HCT116 (cell line): ENCODE measurements at regions not wholly inside any gene's neighbourhood (a gene's known extent, or its start where the extent isn't known, plus 50 kb on each side); places are given as distances from the start of the nearest gene placed in this dataset.
A peak's percentile ranks its signal among the peaks of the same experiment; 100 is the strongest.

Experiments
- ATAC-seq: fragments of 200-7000 bp; cut with Tn5 transposase; 2 replicates; pipeline ENCODE4 v1.9.1; 2020; ENCODE audit warnings: mild to moderate bottlenecking, moderate library complexity
- BruUV-seq: library from RNA; stranded (reverse); fragments of 400-500 nt; replicated peaks from 2 replicates; lab custom pipeline; 2021; lab: Mats Ljungman, UMichigan
- CTCF ChIA-PET: fragments of 300-600 bp; sonication (Branson Sonifier 250); formaldehyde crosslinking; loops from one replicate; lab custom pipeline; 2021; ENCODE audit warnings: antibody characterized with exemption; lab: Charles Lee
- POLR2A ChIA-PET: fragments of 300-600, 350-600 bp; sonication (Branson Sonifier 250); formaldehyde crosslinking; loops from one replicate; lab custom pipeline; 2021; ENCODE audit warnings: antibody characterized with exemption; lab: Charles Lee
- RAD21 ChIA-PET, 2 experiments: fragments of 300-600 bp; sonication (Branson Sonifier 250); formaldehyde crosslinking; loops; one replicate each; lab custom pipeline; 2023; ENCODE audit warnings: low total read pairs in 2 of 2; ENCODE audit not compliant: uncharacterized antibody in 2 of 2, unreplicated experiment in 2 of 2, low non-redundant PET in 1 of 2; lab: Charles Lee
- DNase-seq: peaks from one replicate; pipeline ENCODE4 v3.0.0-alpha.2; 2010; ENCODE audit warnings: low read depth, low spot score
- H2AFZ ChIP-seq: fragments of 200-600 bp; shearing (Covaris generic), sonication (generic); 2 replicates; pipeline ENCODE4 v1.6.1; 2017; ENCODE audit warnings: low read depth, mixed run types, mixed read lengths, antibody characterized with exemption, low read length; ENCODE audit not compliant: poor library complexity, severe bottlenecking
- H3K27ac ChIP-seq: 2 replicates; pipeline ENCODE4 v1.5.1; 2012; ENCODE audit warnings: low read depth, low read length
- H3K27me3 ChIP-seq: fragments of 200-600 bp; sonication (generic); 2 replicates; pipeline ENCODE4 v1.6.1; 2016; ENCODE audit warnings: mixed run types, low read length, mixed read lengths; ENCODE audit not compliant: insufficient read depth
- H3K36me3 ChIP-seq, 2 experiments: fragments of 200-500 bp in 1 of 2; fragments of 200-600 bp in 1 of 2; sonication (Bioruptor generic) in 1 of 2; sonication (generic) in 1 of 2; 2 replicates each; pipeline versions ENCODE4 v1.5.1 to v1.6.1; 2014 to 2016; ENCODE audit warnings: low read length in 2 of 2, inconsistent platforms in 1 of 2, mixed read lengths in 1 of 2, mixed run types in 1 of 2; ENCODE audit not compliant: insufficient read depth in 2 of 2, control insufficient read depth in 1 of 2
- H3K4me1 ChIP-seq, 2 experiments: fragments of 200-600 bp in 1 of 2; sonication (generic) in 1 of 2; 2 replicates each; pipeline versions ENCODE4 v1.5.1 to v1.6.1; 2012 to 2017; ENCODE audit warnings: low read length in 2 of 2, inconsistent platforms in 1 of 2, mild to moderate bottlenecking in 1 of 2, mixed read lengths in 1 of 2, mixed run types in 1 of 2, moderate library complexity in 1 of 2; ENCODE audit not compliant: insufficient read depth in 2 of 2, control insufficient read depth in 1 of 2
- H3K4me2 ChIP-seq: fragments of 200-600 bp; sonication (generic); 2 replicates; pipeline ENCODE4 v1.6.1; 2017; ENCODE audit warnings: mixed run types, low read length, mixed read lengths
- H3K4me3 ChIP-seq, 2 experiments: fragments of 200-600 bp in 1 of 2; sonication (generic) in 1 of 2; replicated peaks in 1 of 2; 2 replicates each; pipeline ENCODE4 v1.5.1; 2011 to 2016; ENCODE audit warnings: low read length in 2 of 2, control low read depth in 1 of 2, low read depth in 1 of 2, mild to moderate bottlenecking in 1 of 2, mixed read lengths in 1 of 2, mixed run types in 1 of 2
- H3K79me2 ChIP-seq: fragments of 200-600 bp; sonication (generic); 2 replicates; pipeline ENCODE4 v1.6.1; 2017; ENCODE audit warnings: mild to moderate bottlenecking, mixed run types, low read length, moderate library complexity, mixed read lengths; ENCODE audit not compliant: insufficient read depth
- H3K9ac ChIP-seq: fragments of 200-600 bp; sonication (generic); 2 replicates; pipeline ENCODE4 v1.6.1; 2016; ENCODE audit warnings: low read length, mixed read lengths
- H3K9me2 ChIP-seq: fragments of 200-600 bp; sonication (generic), shearing (Covaris generic); 2 replicates; pipeline ENCODE4 v1.6.1; 2017; ENCODE audit warnings: mixed run types, mild to moderate bottlenecking, moderate library complexity; ENCODE audit not compliant: insufficient read depth
- H3K9me3 ChIP-seq, 2 experiments: fragments of 200-500 bp in 1 of 2; fragments of 200-600 bp in 1 of 2; sonication (Bioruptor generic) in 1 of 2; sonication (generic) in 1 of 2; 2 replicates each; pipeline ENCODE4 v1.6.1; 2014 to 2017; ENCODE audit warnings: low read length in 2 of 2, mixed read lengths in 2 of 2, inconsistent platforms in 1 of 2, low read depth in 1 of 2, mild to moderate bottlenecking in 1 of 2, mixed run types in 1 of 2, moderate library complexity in 1 of 2; ENCODE audit not compliant: control insufficient read depth in 1 of 2, insufficient read depth in 1 of 2
- H4K20me1 ChIP-seq: fragments of 200-600 bp; sonication (generic), shearing (Covaris generic); 2 replicates; pipeline ENCODE4 v1.6.1; 2017; ENCODE audit warnings: mixed run types, mild to moderate bottlenecking, moderate library complexity; ENCODE audit not compliant: insufficient read depth
- CBX3 ChIP-seq: IDR thresholded peaks from 2 replicates; pipeline ENCODE4 v1.6.1; 2012; ENCODE audit warnings: low read depth
- EGR1 ChIP-seq: IDR thresholded peaks from 2 replicates; pipeline ENCODE4 v1.6.1; 2012; ENCODE audit warnings: low read depth
- ELF1 ChIP-seq: IDR thresholded peaks from 2 replicates; pipeline ENCODE4 v1.6.1; 2012; ENCODE audit warnings: low read depth, borderline replicate concordance
- EZH2phosphoT487 ChIP-seq: fragments of 200-600 bp; IDR thresholded peaks from 2 replicates; pipeline ENCODE4 v1.6.1; 2018; ENCODE audit warnings: antibody characterized with exemption, borderline replicate concordance
- FOSL1 ChIP-seq: IDR thresholded peaks from 2 replicates; pipeline ENCODE4 v1.6.1; 2012; ENCODE audit warnings: low read depth
- JUND ChIP-seq: IDR thresholded peaks from 2 replicates; pipeline ENCODE4 v1.6.1; 2012
- POLR2A ChIP-seq: IDR thresholded peaks from 2 replicates; pipeline ENCODE4 v1.7.0; 2011; ENCODE audit warnings: borderline replicate concordance; ENCODE audit not compliant: insufficient read depth, insufficient read length; ENCODE audit errors: extremely low read depth
- POLR2AphosphoS5 ChIP-seq: IDR thresholded peaks from 2 replicates; pipeline ENCODE4 v1.6.1; 2011; ENCODE audit warnings: mild to moderate bottlenecking, low read depth, low read length, moderate library complexity
- RAD21 ChIP-seq: IDR thresholded peaks from 2 replicates; pipeline ENCODE4 v1.6.1; 2012; ENCODE audit warnings: low read depth, mild to moderate bottlenecking
- SP1 ChIP-seq: IDR thresholded peaks from 2 replicates; pipeline ENCODE4 v1.6.1; 2012; ENCODE audit warnings: low read depth
- SRF ChIP-seq: IDR thresholded peaks from 2 replicates; pipeline ENCODE4 v1.6.1; 2012; ENCODE audit warnings: low read depth
- YY1 ChIP-seq: IDR thresholded peaks from 2 replicates; pipeline ENCODE4 v1.6.1; 2011; ENCODE audit warnings: low read length, low read depth, moderate library complexity, mild to moderate bottlenecking; ENCODE audit not compliant: insufficient replicate concordance; ENCODE audit errors: extremely low read depth
- ZNF274 ChIP-seq: fragments of 200-500 bp; sonication (Bioruptor generic); IDR thresholded peaks from 2 replicates; pipeline ENCODE4 v1.6.1; 2014; ENCODE audit warnings: mild to moderate bottlenecking, low read depth, low read length, inconsistent platforms
- intact Hi-C: fragments of 100-400 bp; cut with micrococcal nuclease; formaldehyde crosslinking; loops from 2 replicates; pipeline ENCODE4 v1.10.0; 2022
- TF ChIP-seq, protein P1 (sequence below): IDR thresholded peaks from 2 replicates; pipeline ENCODE4 v1.6.1; 2012
- TF ChIP-seq, protein P2 (sequence below): IDR thresholded peaks from 2 replicates; pipeline ENCODE4 v1.6.1; 2012

DNA sequence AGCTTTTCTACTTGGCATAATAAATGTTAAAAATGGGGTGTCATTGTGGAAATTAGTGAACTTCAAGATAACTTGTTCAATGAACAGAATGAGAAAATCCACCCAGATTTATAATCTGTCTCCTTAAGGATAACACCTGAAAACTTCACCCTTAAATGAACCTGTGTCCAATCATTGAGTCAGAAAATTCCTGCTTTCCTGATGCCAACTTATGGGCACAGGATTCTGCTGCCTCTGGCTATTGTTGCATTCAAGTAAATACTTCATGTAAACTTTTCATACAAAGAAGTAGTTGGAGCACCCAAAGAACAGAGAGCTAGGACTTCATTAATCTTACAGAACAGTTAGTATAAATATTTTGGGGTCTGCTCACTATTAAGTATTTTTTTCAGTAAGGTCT is 98.9 kb upstream of the PLEKHA5 start:
- H3K4me2 ChIP-seq, result peak overlapping the region; percentile 53
- H3K27ac ChIP-seq, result no peak overlapping the region
- peaks cover 3 to 7% of the 10 kb centered on the region in 2 experiments; a peak in 1 of 4 replicates for H3K9me3 ChIP-seq
- no peaks in the 10 kb centered on the region for H3K9me2 ChIP-seq
- DNase-seq, result no peak
- no peak overlapping the region for H3K9ac ChIP-seq
- no peaks in the 10 kb centered on the region for H3K36me3 ChIP-seq
- intact Hi-C loops, result no loop called here
- H3K4me3 ChIP-seq, result peak overlapping the region in 1 of 2 experiments; percentile 1; a peak in 1 of 4 replicates
- no peaks in the 10 kb centered on the region for H3K27me3 ChIP-seq
- no TSS peak for BruUV-seq
- ChIA-PET POLR2A (no interaction called here), CTCF (no interaction called here), RAD21 (no interaction called here)
- H3K4me1 ChIP-seq, result peaks cover 9 to 18% of the 10 kb centered on the region in 2 experiments
- TF ChIP-seq EGR1 (no peak), POLR2A (no peak), CBX3 (no peak), FOSL1 (no peak), YY1 (no peak)
- TF ChIP-seq, protein P1, sequence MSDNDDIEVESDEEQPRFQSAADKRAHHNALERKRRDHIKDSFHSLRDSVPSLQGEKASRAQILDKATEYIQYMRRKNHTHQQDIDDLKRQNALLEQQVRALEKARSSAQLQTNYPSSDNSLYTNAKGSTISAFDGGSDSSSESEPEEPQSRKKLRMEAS, result no peak
- peak overlapping the region; percentile 79 for H2AFZ ChIP-seq
- no peaks in the 10 kb centered on the region for H4K20me1 ChIP-seq
- H3K79me2 ChIP-seq, result no peaks in the 10 kb centered on the region
- ATAC-seq, result peak; percentile 52; the same call in 1 of the 2 replicates

DNA sequence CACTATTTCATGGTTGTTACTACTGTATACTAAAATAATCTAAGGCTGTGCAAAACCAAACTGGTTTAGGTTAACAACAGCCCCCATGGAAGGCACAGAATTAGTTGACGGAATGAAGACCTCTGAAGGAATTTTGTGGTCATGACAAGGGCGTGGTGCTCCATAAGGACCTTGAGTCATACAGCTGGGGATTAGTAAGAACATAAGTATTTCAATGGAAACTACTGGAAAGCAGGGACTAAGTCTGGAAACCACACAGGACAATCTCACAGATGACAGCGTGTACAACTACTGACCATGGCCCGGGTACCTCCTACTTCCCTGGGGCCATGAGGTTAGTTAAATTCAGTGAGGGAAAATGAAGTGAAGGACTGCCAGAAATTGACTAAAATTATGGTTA is 98.5 kb upstream of the PLEKHA5 start:
- Histone ChIP-seq H3K4me1 (peaks cover 9 to 18% of the 10 kb centered on the region in 2 experiments), H3K27ac (no peak overlapping the region), H3K79me2 (no peaks in the 10 kb centered on the region), H3K9me2 (no peaks in the 10 kb centered on the region), H3K9ac (no peak overlapping the region), H4K20me1 (no peaks in the 10 kb centered on the region), H3K36me3 (no peaks in the 10 kb centered on the region), H3K27me3 (no peaks in the 10 kb centered on the region), H3K9me3 (peaks cover 3 to 7% of the 10 kb centered on the region in 2 experiments; a peak in 1 of 4 replicates), H2AFZ (peak overlapping the region; percentile 79), H3K4me3 (peak overlapping the region in 1 of 2 experiments; percentile 1; a peak in 1 of 4 replicates), H3K4me2 (peak overlapping the region; percentile 53)
- RAD21 ChIA-PET, result no interaction called here
- CTCF ChIA-PET, result no interaction called here
- intact Hi-C loops, result no loop called here
- peak; percentile 92 for ATAC-seq
- peak; percentile 85 for DNase-seq
- BruUV-seq, result no TSS peak
- POLR2A ChIA-PET, result no interaction called here
- TF ChIP-seq, protein P1, result peak; percentile 23; the same call in 1 of the 2 replicates
- peak; percentile 93 for TF ChIP-seq FOSL1
- TF ChIP-seq RAD21, result peak; percentile 21; the same call in 1 of the 2 replicates
- no peak for TF ChIP-seq EZH2phosphoT487
- no peak for TF ChIP-seq ZNF274
- TF ChIP-seq, protein P2, sequence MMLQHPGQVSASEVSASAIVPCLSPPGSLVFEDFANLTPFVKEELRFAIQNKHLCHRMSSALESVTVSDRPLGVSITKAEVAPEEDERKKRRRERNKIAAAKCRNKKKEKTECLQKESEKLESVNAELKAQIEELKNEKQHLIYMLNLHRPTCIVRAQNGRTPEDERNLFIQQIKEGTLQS, result no peak
- TF ChIP-seq POLR2A, result no peak
- peak; percentile 22; the same call in 1 of the 2 replicates for TF ChIP-seq POLR2AphosphoS5
- peak; percentile 91 for TF ChIP-seq JUND
- TF ChIP-seq SRF, result 0 out of 2 replicates have a peak, but pooled peaks have one; percentile 47
- TF ChIP-seq CBX3, result peak; percentile 77
- TF ChIP-seq ELF1, result no peak
- peak; percentile 78 for TF ChIP-seq SP1
- 0 out of 2 replicates have a peak, but pooled peaks have one; percentile 19 for TF ChIP-seq EGR1
- TF ChIP-seq YY1, result no peak
